Stimulated activated naive CD8-positive, alpha-beta T cell treated with anti-CD3 and anti-CD28 coated beads, Interleukin-15, amount 100 ng/mL, for 72 hours (primary cell): ENCODE measurements at regions not wholly inside any gene's neighbourhood (a gene's known extent, or its start where the extent isn't known, plus 50 kb on each side); places are given as distances from the start of the nearest gene placed in this dataset.

Experiments used
- ATAC-seq: fragments of 150-1000 bp; cut with Tn5 transposase; 2 replicates; pipeline ENCODE4 v1.10.0; 2021; ENCODE audit warnings: mild to moderate bottlenecking, moderate library complexity
- DNase-seq, 2 donors: peaks; one replicate each; pipeline ENCODE4 v3.0.0; 2021 to 2022
- H3K27ac Mint-ChIP-seq, 2 donors: one replicate each; pipeline ENCODE4 v1.8.0; 2022; ENCODE audit warnings: mild to moderate bottlenecking in 2 of 2, mixed read lengths in 2 of 2, moderate library complexity in 2 of 2
- H3K27me3 Mint-ChIP-seq: one replicate; pipeline ENCODE4 v1.8.0; 2022; ENCODE audit warnings: mixed read lengths
- H3K4me1 Mint-ChIP-seq: one replicate; pipeline ENCODE4 v1.8.0; 2022; ENCODE audit warnings: mild to moderate bottlenecking, mixed read lengths
- H3K4me3 Mint-ChIP-seq, 2 donors: one replicate each; pipeline ENCODE4 v1.8.0; 2022; ENCODE audit warnings: mild to moderate bottlenecking in 2 of 2, mixed read lengths in 2 of 2, moderate library complexity in 1 of 2
- H3K9me3 Mint-ChIP-seq, 2 donors: one replicate each; pipeline ENCODE4 v1.8.0; 2022; ENCODE audit warnings: mixed read lengths in 2 of 2

DNA sequence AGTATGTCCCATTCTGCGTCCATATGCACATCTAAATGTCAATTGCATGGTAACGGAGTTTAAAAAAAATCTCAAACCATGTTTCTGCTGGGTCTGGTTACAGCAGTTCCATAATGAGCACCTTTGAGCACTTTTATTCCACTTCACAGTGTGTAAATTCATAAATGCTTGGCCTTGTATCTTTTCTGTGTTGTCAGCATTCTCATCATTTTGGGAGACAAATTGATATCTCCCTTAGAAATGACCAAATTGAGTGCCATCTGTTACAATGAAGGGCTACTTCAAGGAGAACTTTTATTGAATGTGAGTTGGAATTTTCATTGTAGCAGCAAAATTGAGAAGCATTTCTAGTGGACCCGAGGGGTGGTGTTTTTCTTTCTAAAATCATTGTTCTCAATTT is 432.9 kb upstream of the PCDH9 start:
- Mint-ChIP-seq H3K4me3 (no peak overlapping the region), H3K27me3 (no peaks in the 10 kb centered on the region), H3K27ac (no peak overlapping the region), H3K9me3 (no peaks in the 10 kb centered on the region), H3K4me1 (no peaks in the 10 kb centered on the region)
- ATAC-seq (no peak), DNase-seq (no peak)

DNA sequence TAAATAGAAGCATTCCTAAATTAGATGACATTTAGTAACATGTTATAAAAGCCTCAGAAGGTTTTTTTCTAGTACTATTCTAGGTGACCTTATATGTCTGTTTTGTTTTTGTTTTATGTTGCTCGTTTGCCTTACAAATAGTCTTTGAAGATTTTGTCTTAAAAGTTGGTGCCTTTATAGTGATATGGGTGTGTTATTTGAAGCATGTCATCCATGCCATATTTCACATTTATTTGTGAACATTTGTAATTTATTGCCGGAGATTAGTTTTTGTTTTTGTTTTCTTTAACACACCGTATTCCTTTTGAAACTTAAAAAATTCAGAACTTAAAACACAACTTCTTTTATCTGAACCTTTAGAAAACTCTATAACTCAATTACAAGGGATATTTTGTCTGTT is 422.8 kb upstream of the PCDH9 start:
- ATAC-seq = no peak
- DNase-seq = no peak
- H3K4me3 Mint-ChIP-seq = no peak overlapping the region
- H3K27me3 Mint-ChIP-seq = no peaks in the 10 kb centered on the region
- H3K4me1 Mint-ChIP-seq = no peaks in the 10 kb centered on the region
- H3K9me3 Mint-ChIP-seq = peaks cover 0 to 13% of the 10 kb centered on the region in 2 donors
- no peak overlapping the region for H3K27ac Mint-ChIP-seq

DNA sequence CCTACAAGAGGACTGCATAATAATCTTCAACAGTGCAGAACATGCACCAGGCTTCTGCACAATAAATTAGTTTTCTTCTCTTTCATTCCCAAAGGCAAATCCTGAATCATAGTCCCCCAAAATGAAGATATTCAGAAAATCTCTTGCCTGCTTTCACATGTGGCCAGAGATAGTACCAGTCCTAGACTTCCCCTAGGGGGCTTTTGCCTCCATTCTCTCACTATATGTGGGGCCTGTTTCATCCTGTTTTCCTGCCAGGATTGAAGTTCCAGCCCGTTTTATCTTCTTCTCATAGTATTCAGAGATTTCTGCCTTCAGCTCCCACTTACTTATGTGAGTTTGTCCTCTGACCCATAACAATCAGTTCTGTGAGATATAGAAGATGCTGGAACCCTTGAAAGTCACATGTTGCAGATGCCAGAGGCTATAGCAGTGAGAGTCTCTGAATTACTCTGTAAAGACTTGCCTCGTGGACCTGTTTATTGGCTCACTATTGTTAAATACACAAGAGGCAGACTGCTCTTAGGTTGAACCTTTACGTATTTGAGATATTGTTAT is 421.9 kb upstream of the PCDH9 start:
- Mint-ChIP-seq H3K27me3 (no peaks in the 10 kb centered on the region), H3K9me3 (peaks cover 0 to 16% of the 10 kb centered on the region in 2 donors), H3K4me1 (no peaks in the 10 kb centered on the region), H3K4me3 (no peak overlapping the region), H3K27ac (no peak overlapping the region)
- ATAC-seq (no peak), DNase-seq (no peak)

DNA sequence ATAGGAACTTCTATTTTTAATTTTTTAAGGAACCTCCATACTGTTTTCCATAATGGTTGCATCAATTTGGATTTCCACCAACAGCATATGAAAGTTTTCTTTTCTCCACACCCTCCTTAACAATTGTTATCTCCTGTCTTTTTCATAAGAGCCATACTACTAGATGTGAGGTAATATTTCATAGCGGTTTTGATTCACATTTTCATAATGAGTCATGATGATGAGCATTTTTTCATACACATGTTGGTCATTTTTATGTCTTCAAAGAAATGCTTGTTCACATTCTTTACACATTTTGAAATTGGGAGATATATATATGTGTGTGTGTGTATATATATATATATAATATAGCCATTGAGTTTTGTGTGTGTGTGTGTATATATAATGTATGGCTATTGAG is 420.3 kb upstream of the PCDH9 start:
- Mint-ChIP-seq H3K27ac (no peak overlapping the region), H3K27me3 (no peaks in the 10 kb centered on the region), H3K4me1 (no peaks in the 10 kb centered on the region), H3K4me3 (no peak overlapping the region), H3K9me3 (peaks cover 0 to 16% of the 10 kb centered on the region in 2 donors)
- DNase-seq (no peak), ATAC-seq (no peak)

DNA sequence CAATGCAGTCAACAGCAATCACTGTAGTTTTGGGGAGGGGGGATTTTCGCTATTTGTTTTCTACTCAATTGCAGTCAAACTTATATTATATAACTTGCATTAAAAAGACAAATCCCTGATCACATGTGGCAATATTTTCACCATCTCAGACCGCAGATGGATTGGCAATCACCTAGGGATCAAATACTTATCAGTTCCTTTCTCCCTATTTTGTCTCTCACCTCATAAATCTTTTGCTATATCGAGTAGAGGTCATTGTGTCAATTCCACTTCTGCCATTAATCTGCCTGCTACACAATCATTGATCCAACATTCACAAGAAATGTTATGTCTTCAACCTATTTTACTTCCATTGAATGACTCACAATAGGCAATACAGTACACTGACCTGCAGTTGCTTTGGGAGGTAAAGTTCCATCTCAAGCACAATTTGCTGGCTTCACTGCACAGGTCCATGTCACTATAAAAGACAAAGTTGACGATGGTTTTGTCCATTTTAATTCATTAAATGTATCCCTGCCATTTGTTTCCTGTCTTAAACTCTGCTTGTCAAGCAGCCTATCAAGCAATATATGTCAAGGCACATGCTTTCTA is 415.8 kb upstream of the PCDH9 start:
- Mint-ChIP-seq H3K9me3 (peaks cover 4 to 20% of the 10 kb centered on the region in 2 donors), H3K27ac (no peak overlapping the region), H3K4me3 (no peak overlapping the region), H3K4me1 (no peaks in the 10 kb centered on the region), H3K27me3 (no peaks in the 10 kb centered on the region)
- DNase-seq (no peak), ATAC-seq (no peak)

DNA sequence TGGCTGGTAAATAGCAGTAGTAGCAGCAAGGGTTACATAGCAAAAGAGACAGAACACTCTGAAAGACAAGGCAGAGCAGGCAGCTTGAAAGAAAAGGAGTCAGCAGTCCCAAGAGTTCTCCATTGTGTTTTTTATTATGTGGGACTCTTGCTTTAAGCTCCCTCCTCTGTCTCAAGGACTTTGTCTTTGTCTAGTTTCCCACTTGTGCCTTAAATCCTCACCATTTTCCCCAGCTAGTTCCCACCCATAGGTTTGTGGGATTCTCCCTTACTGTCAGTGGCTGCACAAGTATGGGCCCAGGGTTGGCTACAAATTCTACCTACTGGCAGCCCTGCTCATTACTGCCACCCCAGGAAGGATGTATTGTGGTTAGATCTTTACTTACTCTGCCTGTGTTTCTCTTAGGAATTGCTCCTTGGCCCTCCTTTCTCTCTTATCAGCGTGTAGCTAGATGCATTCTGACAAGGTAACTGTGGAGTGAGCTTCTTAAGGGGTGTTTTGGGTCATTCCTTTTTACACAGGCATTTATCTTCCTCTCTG is 413.4 kb upstream of the PCDH9 start:
- H3K9me3 Mint-ChIP-seq = peaks cover 10 to 20% of the 10 kb centered on the region in 2 donors

DNA sequence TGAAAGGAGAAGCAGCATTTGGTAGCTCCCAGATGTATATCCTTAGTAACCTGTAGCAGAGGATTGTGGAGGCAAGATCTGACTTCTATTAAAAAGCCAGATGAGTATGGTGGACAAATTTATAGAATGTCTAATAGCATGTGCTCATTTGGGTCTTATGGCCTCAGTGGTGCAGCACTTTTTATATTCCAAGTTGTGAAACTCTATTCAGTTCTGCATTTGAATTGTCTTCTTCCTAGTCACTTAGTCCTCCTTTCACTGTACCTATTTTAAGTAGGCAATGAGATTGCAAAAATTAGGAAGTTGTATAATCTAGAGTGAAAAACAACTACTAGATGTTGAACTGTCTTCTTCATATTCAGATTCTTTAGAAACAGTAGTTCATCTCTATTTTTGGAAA is 412.5 kb upstream of the PCDH9 start:
- Mint-ChIP-seq H3K4me1 (no peaks in the 10 kb centered on the region), H3K27ac (no peak overlapping the region), H3K4me3 (no peak overlapping the region), H3K9me3 (peaks cover 12% of the 10 kb centered on the region in 2 donors), H3K27me3 (no peaks in the 10 kb centered on the region)
- DNase-seq = no peak
- no peak for ATAC-seq

More for the DNA sequence above, 413.4 kb upstream of the PCDH9 start:
- ATAC-seq (no peak), DNase-seq (no peak)
- Mint-ChIP-seq H3K4me1 (no peaks in the 10 kb centered on the region), H3K4me3 (no peak overlapping the region), H3K27ac (no peak overlapping the region), H3K27me3 (no peaks in the 10 kb centered on the region)

DNA sequence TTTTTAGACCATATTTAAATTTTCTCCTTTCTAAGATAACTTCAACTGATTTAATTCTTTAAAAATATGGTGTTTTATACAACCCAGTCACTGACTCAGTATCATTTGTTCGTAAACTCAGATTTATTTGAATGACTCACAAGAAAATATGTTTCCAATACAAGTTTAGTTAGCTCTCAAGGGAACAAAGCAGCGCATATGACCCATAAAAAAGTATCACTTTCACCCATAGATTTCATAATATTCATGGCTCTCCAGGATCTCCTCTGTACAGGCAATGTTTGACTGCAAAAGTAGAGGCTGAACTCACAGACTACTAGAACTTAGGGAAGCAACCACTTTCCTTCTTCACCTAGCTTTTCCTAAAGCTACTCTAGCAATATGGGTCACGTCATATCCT is 405.6 kb upstream of the PCDH9 start:
- Mint-ChIP-seq H3K4me1 (no peaks in the 10 kb centered on the region), H3K9me3 (peaks cover 0 to 11% of the 10 kb centered on the region in 2 donors), H3K27ac (no peak overlapping the region), H3K27me3 (no peaks in the 10 kb centered on the region), H3K4me3 (no peak overlapping the region)
- ATAC-seq (no peak), DNase-seq (no peak)

DNA sequence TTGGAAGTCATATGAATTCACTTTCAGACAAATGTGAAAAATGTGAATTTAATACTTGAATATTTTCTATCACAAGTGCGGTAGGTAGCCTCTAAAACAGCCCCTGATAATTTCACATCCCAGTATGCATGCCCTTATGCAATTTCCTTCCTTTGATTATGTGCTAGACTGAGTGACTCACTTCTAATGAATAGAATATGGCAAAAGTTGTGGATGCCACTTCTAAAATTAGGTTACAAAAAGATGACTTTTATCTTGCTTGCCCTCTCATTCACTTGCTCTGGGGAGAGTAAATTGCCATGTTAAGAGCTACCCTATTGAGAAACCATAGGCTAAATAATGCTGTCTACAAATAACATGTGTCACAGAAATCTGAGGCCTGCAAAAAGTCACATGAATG is 402.5 kb upstream of the PCDH9 start:
- Mint-ChIP-seq H3K27me3 (no peaks in the 10 kb centered on the region), H3K9me3 (peaks cover under 1 to 5% of the 10 kb centered on the region in 2 donors)

DNA sequence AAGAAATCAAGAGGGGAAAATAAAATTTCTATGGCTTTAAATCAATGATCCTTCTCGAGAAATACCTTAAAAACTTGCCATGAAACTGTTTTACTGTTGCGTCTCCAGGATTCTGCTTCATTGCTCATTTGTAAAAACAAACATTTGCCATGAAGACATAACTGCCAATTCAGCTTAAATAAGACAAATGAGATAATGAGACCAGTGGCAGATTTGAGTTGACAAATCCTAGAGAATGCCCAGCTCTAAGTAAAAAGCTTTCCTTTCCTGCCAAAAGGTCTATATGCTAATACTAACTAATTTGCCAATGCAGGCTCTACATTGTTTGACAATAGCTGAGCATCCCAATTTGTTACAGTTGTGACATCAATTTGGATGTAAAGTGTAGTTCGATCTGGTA is 400.5 kb upstream of the PCDH9 start:
- DNase-seq (no peak), ATAC-seq (no peak)
- Mint-ChIP-seq H3K9me3 (peaks cover 0 to 10% of the 10 kb centered on the region in 2 donors), H3K4me3 (no peak overlapping the region), H3K27me3 (no peaks in the 10 kb centered on the region), H3K27ac (no peak overlapping the region), H3K4me1 (no peaks in the 10 kb centered on the region)

More for the DNA sequence above, 402.5 kb upstream of the PCDH9 start:
- H3K4me3 Mint-ChIP-seq = no peak overlapping the region
- DNase-seq = no peak
- ATAC-seq = no peak
- no peaks in the 10 kb centered on the region for H3K4me1 Mint-ChIP-seq
- no peak overlapping the region for H3K27ac Mint-ChIP-seq

DNA sequence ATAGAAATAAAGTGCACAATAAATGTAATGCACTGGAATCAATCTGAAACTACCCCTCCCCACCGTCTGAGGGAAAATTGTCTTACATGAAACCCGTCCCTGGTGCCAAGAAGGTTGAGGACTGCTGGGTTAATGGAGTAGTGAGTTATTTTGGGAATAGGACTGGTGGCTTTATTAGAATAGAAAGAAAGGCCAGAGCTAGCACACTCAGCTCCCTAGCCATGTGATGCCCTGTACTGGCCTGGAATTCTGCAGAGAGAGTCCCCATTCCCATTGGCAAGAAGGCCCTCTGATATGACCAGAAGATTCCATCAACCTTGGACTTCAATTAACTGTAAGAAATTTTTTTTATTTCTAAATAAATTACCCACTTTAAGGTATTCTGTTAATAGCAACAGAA is 393.5 kb upstream of the PCDH9 start:
- no peak overlapping the region for H3K4me3 Mint-ChIP-seq
- H3K9me3 Mint-ChIP-seq = peaks cover 8 to 10% of the 10 kb centered on the region in 2 donors
- H3K27me3 Mint-ChIP-seq = no peaks in the 10 kb centered on the region
- no peak overlapping the region for H3K27ac Mint-ChIP-seq
- ATAC-seq = no peak
- H3K4me1 Mint-ChIP-seq = no peaks in the 10 kb centered on the region
- no peak for DNase-seq

DNA sequence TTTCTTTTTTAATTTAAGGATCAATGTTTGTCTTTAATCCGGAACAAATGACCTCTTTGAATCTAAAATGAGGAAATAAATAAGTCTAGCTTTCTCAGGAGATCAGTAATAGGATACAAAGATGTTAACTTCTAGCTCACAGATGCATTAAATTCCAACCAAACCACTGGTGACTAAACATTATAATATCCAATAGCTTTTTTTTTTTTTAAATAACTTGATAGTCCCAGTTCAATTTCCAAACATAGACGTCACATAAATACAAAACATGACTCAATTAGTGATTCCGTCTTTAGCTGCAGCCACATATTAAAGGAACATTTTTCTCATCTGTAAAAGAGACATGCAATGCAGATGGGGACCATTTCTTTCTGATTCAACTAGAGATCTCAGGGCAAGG is 390.5 kb upstream of the PCDH9 start:
- DNase-seq = no peak
- Mint-ChIP-seq H3K27ac (no peak overlapping the region), H3K4me1 (no peaks in the 10 kb centered on the region), H3K4me3 (no peak overlapping the region), H3K27me3 (no peaks in the 10 kb centered on the region), H3K9me3 (peaks cover 0 to 8% of the 10 kb centered on the region in 2 donors)
- no peak for ATAC-seq

DNA sequence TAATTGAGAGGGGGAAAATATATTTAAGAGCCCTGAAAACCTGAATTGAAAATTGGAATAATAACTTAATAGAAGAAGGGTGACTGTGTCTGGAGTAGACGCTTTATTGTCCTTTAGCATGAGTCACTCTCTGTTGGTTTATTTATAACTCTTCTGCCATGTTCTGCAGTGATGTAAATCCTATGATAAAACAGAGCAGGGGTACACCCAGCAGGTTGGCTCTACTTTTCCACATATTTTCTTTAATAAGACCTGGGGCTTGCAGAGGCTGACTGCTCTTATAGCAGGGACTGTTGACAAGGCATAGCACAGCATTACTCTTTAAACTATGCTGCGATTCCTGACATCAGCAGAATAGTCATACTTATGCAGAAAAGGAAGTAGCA is 389.9 kb upstream of the PCDH9 start:
- Mint-ChIP-seq H3K9me3 (peaks cover 0 to 8% of the 10 kb centered on the region in 2 donors), H3K4me1 (no peaks in the 10 kb centered on the region), H3K4me3 (no peak overlapping the region), H3K27me3 (no peaks in the 10 kb centered on the region), H3K27ac (no peak overlapping the region)
- no peak for DNase-seq
- ATAC-seq = no peak

DNA sequence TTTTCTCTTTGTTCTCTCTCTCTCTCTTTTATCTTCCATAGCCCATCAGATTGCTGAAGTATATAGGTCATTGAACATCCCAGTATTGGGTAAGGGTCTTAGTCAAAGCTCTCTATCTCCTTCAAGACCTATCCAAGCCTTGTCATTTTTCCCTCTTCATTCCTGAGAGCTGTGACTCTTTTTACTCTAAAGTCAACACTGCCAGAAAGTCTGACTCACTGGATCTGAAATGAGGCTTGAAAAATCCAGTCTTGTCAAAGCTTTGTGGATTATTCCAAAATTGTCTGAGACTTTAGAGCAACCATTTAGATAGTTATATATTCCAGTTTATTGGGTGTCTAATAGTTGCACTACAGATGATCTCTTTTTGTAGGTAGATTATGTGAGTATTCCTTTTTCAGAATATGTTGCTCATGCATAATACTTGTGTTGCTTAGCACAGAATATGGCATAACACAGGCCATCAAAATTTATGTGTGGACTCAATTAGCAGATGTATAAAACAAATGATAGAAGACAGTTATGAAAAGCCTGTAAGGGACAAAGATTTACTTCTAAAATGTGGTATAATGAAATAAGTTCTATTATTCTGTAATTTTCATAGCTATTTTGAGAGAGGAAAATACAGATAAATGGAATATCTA is 389.3 kb upstream of the PCDH9 start:
- Mint-ChIP-seq H3K27me3 (no peaks in the 10 kb centered on the region), H3K27ac (no peak overlapping the region), H3K4me3 (no peak overlapping the region), H3K9me3 (peaks cover 0 to 8% of the 10 kb centered on the region in 2 donors), H3K4me1 (no peaks in the 10 kb centered on the region)
- DNase-seq (no peak), ATAC-seq (no peak)

DNA sequence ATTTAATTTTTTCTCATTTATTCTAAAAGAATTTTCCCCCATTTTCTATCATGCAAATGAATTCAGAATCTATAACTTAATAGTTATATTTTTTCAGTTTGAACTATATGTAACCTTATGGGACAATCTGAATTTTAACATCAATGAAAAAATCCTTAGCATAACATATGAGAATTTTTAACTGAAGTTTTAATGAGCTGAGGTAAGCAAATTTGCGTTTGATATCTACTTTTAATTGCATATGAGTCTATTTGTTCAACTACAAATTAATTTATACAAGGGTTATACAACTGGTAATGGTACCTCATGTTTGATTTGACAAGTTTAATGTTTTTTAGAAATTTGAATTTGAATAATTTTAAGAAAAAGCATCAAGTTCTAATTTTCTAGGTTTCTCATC is 384.4 kb upstream of the PCDH9 start:
- DNase-seq = no peak
- H3K4me3 Mint-ChIP-seq = no peak overlapping the region
- no peak overlapping the region for H3K27ac Mint-ChIP-seq
- peaks cover 0 to 11% of the 10 kb centered on the region in 2 donors for H3K9me3 Mint-ChIP-seq
- H3K27me3 Mint-ChIP-seq = no peaks in the 10 kb centered on the region
- ATAC-seq = no peak
- H3K4me1 Mint-ChIP-seq = no peaks in the 10 kb centered on the region

DNA sequence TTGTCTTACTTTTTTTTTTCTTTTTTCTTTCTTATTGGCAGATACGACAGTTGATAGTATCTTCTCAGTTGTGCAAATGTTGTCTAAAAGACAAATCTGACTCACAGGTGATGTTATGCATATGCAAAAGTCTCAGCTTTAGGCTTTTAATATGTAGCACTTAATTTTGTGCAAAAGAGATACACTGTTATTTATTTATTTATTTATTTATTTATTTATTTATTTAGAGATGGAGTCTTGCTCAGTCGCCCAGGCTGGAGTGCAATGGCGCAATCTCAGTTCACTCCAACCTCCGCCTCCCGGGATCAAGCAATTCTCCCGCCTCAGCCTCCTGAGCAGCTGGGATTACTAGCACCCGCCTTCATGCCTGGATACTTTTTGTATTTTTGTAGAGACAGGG is 383.9 kb upstream of the PCDH9 start:
- no peaks in the 10 kb centered on the region for H3K27me3 Mint-ChIP-seq
- peaks cover 0 to 5% of the 10 kb centered on the region in 2 donors for H3K9me3 Mint-ChIP-seq
- ATAC-seq = no peak
- no peak overlapping the region for H3K4me3 Mint-ChIP-seq
- DNase-seq = no peak
- H3K4me1 Mint-ChIP-seq = no peaks in the 10 kb centered on the region
- no peak overlapping the region for H3K27ac Mint-ChIP-seq
